Stomach (tissue), 8 donors: ENCODE measurements at regions not wholly inside any gene's neighbourhood (a gene's known extent, or its start where the extent isn't known, plus 50 kb on each side); places are given as distances from the start of the nearest gene placed in this dataset.

Experiments
- DNase-seq, 2 donors: peaks; one replicate each; pipeline versions ENCODE4 v3.0.0 to v3.0.0-alpha.2; 2013 to 2019
- H3K27ac ChIP-seq, 5 donors: fragments of 200-600 bp in 4 of 5; sonication (generic) in 4 of 5; one replicate each; pipeline ENCODE4 v1.5.1; 2013 to 2019; ENCODE audit warnings: mild to moderate bottlenecking in 1 of 5, moderate library complexity in 1 of 5
- H3K27me3 ChIP-seq, 3 donors: fragments of 200-600 bp; sonication (generic); one replicate each; pipeline ENCODE4 v1.5.1; 2017 to 2019; ENCODE audit warnings: mixed run types in 1 of 3
- H3K36me3 ChIP-seq, 4 donors: fragments of 200-600 bp; sonication (generic); 1 replicate in 3 of 4; 2 replicates in 1 of 4; pipeline ENCODE4 v1.5.1; 2016 to 2019
- H3K4me1 ChIP-seq, 4 donors: fragments of 200-600 bp; sonication (generic); one replicate each; pipeline ENCODE4 v1.5.1; 2016 to 2019
- H3K4me3 ChIP-seq, 4 donors: fragments of 200-600 bp; sonication (generic) in 3 of 4; one replicate each; pipeline ENCODE4 v1.5.1; 2016 to 2019; ENCODE audit warnings: mild to moderate bottlenecking in 1 of 4
- H3K9me3 ChIP-seq, 4 donors: fragments of 200-600 bp; sonication (generic); one replicate each; pipeline ENCODE4 v1.5.1; 2016 to 2019
- CTCF ChIP-seq, 7 experiments: fragments of 450-650 bp in 4 of 7; fragments of 200-600 bp in 3 of 7; sonication (generic) in 3 of 7; IDR thresholded peaks; one replicate each; pipeline ENCODE4 v1.5.1; 2016 to 2019; ENCODE audit warnings: antibody characterized with exemption in 7 of 7, control low read depth in 2 of 7, mild to moderate bottlenecking in 1 of 7
- EP300 ChIP-seq: sonication (generic); formaldehyde crosslinking; IDR thresholded peaks from one replicate; pipeline ENCODE4 v1.6.1; 2017; ENCODE audit warnings: antibody characterized with exemption
- POLR2A ChIP-seq, 4 donors: fragments of 450-650 bp; IDR thresholded peaks; one replicate each; pipeline ENCODE4 v1.6.1; 2016; ENCODE audit warnings: antibody characterized with exemption in 4 of 4, control low read depth in 2 of 4, mild to moderate bottlenecking in 1 of 4, moderate library complexity in 1 of 4
- POLR2AphosphoS5 ChIP-seq, 3 donors: sonication (generic); formaldehyde crosslinking; IDR thresholded peaks; one replicate each; pipeline ENCODE4 v1.6.1; 2016; ENCODE audit warnings: antibody characterized with exemption in 3 of 3
- WGBS, 5 donors: extraction: QIAGEN DNeasy Blood & Tissue Kit in 3 of 5; methylation state at CpG; one replicate each; pipeline versions ENCODE4 v1.1.5 to v1.1.7; 2013 to 2018; 5-methylcytosine and 5-hydroxymethylcytosine counted together
- intact Hi-C: fragments of 100-400 bp; cut with DNase I; formaldehyde crosslinking; loops from one replicate; pipeline ENCODE4 v1.15.1; 2023; ENCODE audit warnings: low total_unique reads
- donor health status: healthy with polysubstance abuse.
- donor health status: Bipolar disorder and iron deficiency.
- donor health status: healthy.

- intact Hi-C loops: no loop called here
- H3K9me3 ChIP-seq: peaks cover 0 to 8% (median 0%) of the 10 kb centered on the region in 4 donors
These were observed 1257.5 kb downstream of the FSCB start for GRCh38 chr14:43249591-43249990.

GRCh38 chr14:43249116-43249515 is 1258.0 kb downstream of the FSCB start:
- no peaks in the 10 kb centered on the region for H3K36me3 ChIP-seq
- H3K9me3 ChIP-seq: peaks cover 0 to 8% (median 0%) of the 10 kb centered on the region in 4 donors
- TF ChIP-seq CTCF (IDR thresholded peaks at IDR 0.05) (no peak), EP300 (no peak), POLR2A (IDR thresholded peaks at IDR 0.05) (no peak), POLR2AphosphoS5 (IDR thresholded peaks at IDR 0.05) (no peak)
- DNase-seq: peak in 1 of 2 donors; percentile 22
- no peaks in the 10 kb centered on the region for H3K27me3 ChIP-seq
- intact Hi-C loops: no loop called here
- no peaks in the 10 kb centered on the region for H3K4me1 ChIP-seq
- no peak overlapping the region for H3K4me3 ChIP-seq
- H3K27ac ChIP-seq: no peak overlapping the region

More at GRCh38 chr14:43249591-43249990, 1257.5 kb downstream of the FSCB start:
- WGBS, 5 donors: 23 to 50% (median 31%) methylated on average over 3 of the region's 3 CpGs
- TF ChIP-seq CTCF (IDR thresholded peaks at IDR 0.05) (no peak), POLR2AphosphoS5 (IDR thresholded peaks at IDR 0.05) (no peak), POLR2A (IDR thresholded peaks at IDR 0.05) (no peak), EP300 (no peak)
- DNase-seq: peak in 1 of 2 donors; percentile 5
- H3K36me3 ChIP-seq: no peaks in the 10 kb centered on the region
- no peaks in the 10 kb centered on the region for H3K27me3 ChIP-seq
- no peaks in the 10 kb centered on the region for H3K4me1 ChIP-seq
- no peak overlapping the region for H3K27ac ChIP-seq
- no peak overlapping the region for H3K4me3 ChIP-seq

- TF ChIP-seq CTCF (IDR thresholded peaks at IDR 0.05): no peak
- TF ChIP-seq POLR2A (IDR thresholded peaks at IDR 0.05): no peak
- no peak for TF ChIP-seq EP300
- no peak for TF ChIP-seq POLR2AphosphoS5 (IDR thresholded peaks at IDR 0.05)
- Histone ChIP-seq H3K4me3 (no peak overlapping the region), H3K27me3 (no peaks in the 10 kb centered on the region), H3K9me3 (peaks cover 0 to 8% (median 0%) of the 10 kb centered on the region in 4 donors), H3K36me3 (no peaks in the 10 kb centered on the region), H3K27ac (no peak overlapping the region), H3K4me1 (no peaks in the 10 kb centered on the region)
- no peak for DNase-seq
- WGBS, 5 donors: 79 to 85% (median 80%) methylated on average over 1 of the region's 1 CpG
- intact Hi-C loops: no loop called here
These were observed 1259.2 kb downstream of the FSCB start for GRCh38 chr14:43247877-43248276.

GRCh38 chr14:43244142-43244625 is 1262.9 kb downstream of the FSCB start:
- Histone ChIP-seq H3K4me3 (no peak overlapping the region), H3K4me1 (no peaks in the 10 kb centered on the region), H3K36me3 (no peaks in the 10 kb centered on the region), H3K27me3 (no peaks in the 10 kb centered on the region), H3K27ac (no peak overlapping the region), H3K9me3 (peaks cover 0 to 8% (median 0%) of the 10 kb centered on the region in 4 donors)
- WGBS, 5 donors: 66 to 75% (median 69%) methylated on average over 2 of the region's 2 CpGs
- DNase-seq: no peak
- intact Hi-C loops: no loop called here
- no peak for TF ChIP-seq CTCF (IDR thresholded peaks at IDR 0.05)
- no peak for TF ChIP-seq POLR2A (IDR thresholded peaks at IDR 0.05)
- no peak for TF ChIP-seq POLR2AphosphoS5 (IDR thresholded peaks at IDR 0.05)
- TF ChIP-seq EP300: no peak
